ENCODE measurements at regions not wholly inside any gene's neighbourhood (a gene's known extent, or its start where the extent isn't known, plus 50 kb on each side); places are given as distances from the start of the nearest gene placed in this dataset.

DNA sequence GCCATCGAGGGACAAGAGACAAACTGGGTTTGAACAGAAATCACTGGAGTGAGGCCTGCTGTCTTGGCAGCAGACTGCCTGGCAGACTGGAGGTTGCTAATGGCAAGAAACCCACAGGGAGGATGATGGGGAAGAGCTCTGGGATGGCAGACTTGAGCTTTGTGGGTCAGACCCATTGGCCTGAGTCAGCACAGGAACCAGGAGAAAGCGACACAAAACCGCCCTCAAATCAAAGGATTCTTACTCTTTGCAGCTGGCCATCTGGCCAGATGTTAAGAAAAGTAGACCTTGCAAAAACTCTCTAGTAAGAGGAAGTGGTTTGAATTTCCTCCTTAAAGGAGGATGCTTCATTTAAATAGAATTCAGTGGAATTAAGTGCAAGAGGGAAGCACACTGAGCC is 195.2 kb upstream of the JUN start:
- TF ChIP-seq SUZ12 (IDR thresholded peaks at IDR 0.05; ENCODE audit: extremely low read depth, insufficient read depth, insufficient read length) (no peak), YY1 (IDR thresholded peaks at IDR 0.05; ENCODE audit: insufficient read depth, insufficient read length) (no peak)
